Body of pancreas (tissue), 4 donors: ENCODE measurements at regions not wholly inside any gene's neighbourhood (a gene's known extent, or its start where the extent isn't known, plus 50 kb on each side); places are given as distances from the start of the nearest gene placed in this dataset.
A peak's percentile ranks its signal among the peaks of the same experiment; 100 is the strongest.

ENCODE experiments used
- ATAC-seq: fragments of 150-250 bp; one replicate; pipeline ENCODE4 v1.9.1; 2016
- DNase-seq, 4 donors: peaks; one replicate each; pipeline ENCODE4 v3.0.0-alpha.2; 2019
- H3K27ac ChIP-seq, 4 donors: fragments of 200-600 bp; sonication (generic); 1 replicate in 3 of 4; 2 replicates in 1 of 4; pipeline versions ENCODE4 v1.5.1 to v1.6.1; 2016 to 2019; ENCODE audit warnings: mild to moderate bottlenecking in 1 of 4, mixed read lengths in 1 of 4, moderate library complexity in 1 of 4
- H3K27me3 ChIP-seq, 2 donors: fragments of 200-600 bp; sonication (generic); one replicate each; pipeline ENCODE4 v1.6.0; 2016; ENCODE audit warnings: mild to moderate bottlenecking in 1 of 2
- H3K36me3 ChIP-seq, 2 donors: fragments of 200-600 bp; sonication (generic); replicated peaks in 1 of 2; 2 replicates each; pipeline ENCODE4 v1.5.1; 2016; ENCODE audit warnings: low read depth in 2 of 2; ENCODE audit not compliant: insufficient read depth in 1 of 2
- H3K4me1 ChIP-seq: fragments of 200-600 bp; sonication (generic); one replicate; pipeline ENCODE4 v1.6.0; 2016
- H3K4me3 ChIP-seq, 2 donors: fragments of 200-600 bp; sonication (generic); 1 replicate in 1 of 2; 2 replicates in 1 of 2; pipeline ENCODE4 v1.5.1; 2016 to 2019
- H3K9me3 ChIP-seq, 3 donors: fragments of 200-600 bp; sonication (generic); 1 replicate in 2 of 3; 2 replicates in 1 of 3; pipeline ENCODE4 v1.5.1; 2016
- CTCF ChIP-seq, 7 experiments: fragments of 450-650 bp in 4 of 7; fragments of 200-600 bp in 3 of 7; sonication (generic) in 3 of 7; IDR thresholded peaks; one replicate each; pipeline ENCODE4 v1.5.1; 2016 to 2019; ENCODE audit warnings: antibody characterized with exemption in 7 of 7
- POLR2A ChIP-seq, 3 donors: fragments of 450-650 bp; IDR thresholded peaks; one replicate each; pipeline ENCODE4 v1.6.1; 2016; ENCODE audit warnings: antibody characterized with exemption in 3 of 3, mild to moderate bottlenecking in 2 of 3
- WGBS, 2 donors: methylation state at CpG; one replicate each; pipeline ENCODE4 v1.1.5; 2017; 5-methylcytosine and 5-hydroxymethylcytosine counted together
- intact Hi-C: fragments of 100-400 bp; cut with DNase I; formaldehyde crosslinking; loops from one replicate; pipeline ENCODE4 v1.15.1; 2023

GRCh38 chr12:116353958-116354357, 76.5 kb upstream of the MED13L start:
- no peak for ATAC-seq
- Histone ChIP-seq H3K4me1 (peaks cover 10% of the 10 kb centered on the region), H3K4me3 (no peak overlapping the region)

GRCh38 chr12:116354534-116354933, 77.0 kb upstream of the MED13L start:
- no peak overlapping the region for H3K4me3 ChIP-seq
- no peaks in the 10 kb centered on the region for H3K9me3 ChIP-seq
- ATAC-seq = no peak
- H3K4me1 ChIP-seq = peaks cover 16% of the 10 kb centered on the region
- TF ChIP-seq CTCF (IDR thresholded peaks at IDR 0.05) = no peak
- TF ChIP-seq POLR2A (IDR thresholded peaks at IDR 0.05) = no peak
- no peaks in the 10 kb centered on the region for H3K27me3 ChIP-seq
- WGBS, 2 donors = 88 to 96% methylated on average over 5 of the region's 5 CpGs
- DNase-seq = no peak
- intact Hi-C loops = no loop called here
- no peaks in the 10 kb centered on the region for H3K36me3 ChIP-seq
- no peak overlapping the region for H3K27ac ChIP-seq

More at GRCh38 chr12:116353958-116354357, 76.5 kb upstream of the MED13L start:
- Histone ChIP-seq H3K9me3 (no peaks in the 10 kb centered on the region), H3K27ac (no peak overlapping the region), H3K27me3 (no peaks in the 10 kb centered on the region), H3K36me3 (no peaks in the 10 kb centered on the region)
- TF ChIP-seq POLR2A (IDR thresholded peaks at IDR 0.05) (no peak), CTCF (IDR thresholded peaks at IDR 0.05) (no peak)
- 38 to 58% methylated on average over 2 of the region's 2 CpGs for WGBS, 2 donors
- peak in 3 of 4 donors; percentile 28 to 64 (median 53) for DNase-seq
- intact Hi-C loops = no loop called here

GRCh38 chr12:116354950-116355783, 77.7 kb upstream of the MED13L start:
- DNase-seq (no peak), ATAC-seq (no peak)
- 83 to 87% methylated on average over 14 to 15 of the region's 15 CpGs for WGBS, 2 donors
- TF ChIP-seq CTCF (IDR thresholded peaks at IDR 0.05) (no peak), POLR2A (IDR thresholded peaks at IDR 0.05) (no peak)
- Histone ChIP-seq H3K36me3 (no peaks in the 10 kb centered on the region), H3K4me1 (peaks cover 19% of the 10 kb centered on the region), H3K9me3 (no peaks in the 10 kb centered on the region), H3K27me3 (no peaks in the 10 kb centered on the region), H3K4me3 (no peak overlapping the region), H3K27ac (no peak overlapping the region)
- intact Hi-C loops = no loop called here

GRCh38 chr12:116358536-116358892, 81.0 kb upstream of the MED13L start:
- H3K4me1 ChIP-seq = peaks cover 19% of the 10 kb centered on the region
- H3K27ac ChIP-seq = peak overlapping the region; percentile 65 to 85 (median 78)
- DNase-seq (no peak), ATAC-seq (no peak)
- intact Hi-C loops = no loop called here
- TF ChIP-seq CTCF (IDR thresholded peaks at IDR 0.05) (no peak), POLR2A (IDR thresholded peaks at IDR 0.05) (no peak)
- 26 to 37% methylated on average over 3 of the region's 3 CpGs for WGBS, 2 donors
- H3K27me3 ChIP-seq = no peaks in the 10 kb centered on the region
- no peak overlapping the region for H3K4me3 ChIP-seq
- H3K36me3 ChIP-seq = no peaks in the 10 kb centered on the region
- H3K9me3 ChIP-seq = no peaks in the 10 kb centered on the region
